ENCODE measurements at regions not wholly inside any gene's neighbourhood (a gene's known extent, or its start where the extent isn't known, plus 50 kb on each side); places are given as distances from the start of the nearest gene placed in this dataset.

DNA sequence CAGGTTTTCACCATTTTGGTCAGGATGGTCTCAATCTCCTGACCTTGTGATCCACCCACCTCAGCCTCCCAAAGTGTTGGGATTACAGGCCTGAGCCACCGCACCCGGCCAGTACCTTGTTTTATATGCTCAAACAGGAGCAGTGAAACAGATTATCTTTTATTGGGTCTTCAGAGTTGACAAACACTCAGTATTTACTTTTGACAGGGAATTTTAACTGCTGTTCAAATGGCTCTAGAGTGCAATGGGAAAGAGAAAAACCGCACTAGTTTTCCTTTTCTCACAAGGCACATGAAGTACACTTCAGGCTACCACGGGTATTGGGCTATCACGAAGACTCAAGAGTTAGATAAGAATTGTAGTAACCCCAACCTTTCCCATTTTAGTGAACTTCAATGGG, 471.9 kb upstream of the DAB2 start:
- Histone ChIP-seq H3K36me3 (no peaks in the 10 kb centered on the region), H3K4me3 (no peak overlapping the region), H3K27me3 (no peaks in the 10 kb centered on the region), H3K27ac (no peak overlapping the region), H3K4me1 (no peaks in the 10 kb centered on the region), H3K9me3 (no peaks in the 10 kb centered on the region)
- WGBS, 2 donors (ENCODE audit: low coverage in 1 of 2) = 60 to 63% methylated on average over 3 to 5 of the region's 5 CpGs
- in situ Hi-C loops (cut with MboI; ENCODE audit: low pct_ligation_motif_present in 1 of 4, low pct_unique_long_range_greater_than_20kb in 1 of 4, low sequenced_read_pairs in 3 of 4) = no loop called here
- intact Hi-C loops (cut with DNase I; ENCODE audit: low total_unique reads) = no loop called here
- TF ChIP-seq POLR2AphosphoS5 (IDR thresholded peaks at IDR 0.05) (no peak), POLR2A (IDR thresholded peaks at IDR 0.05) (no peak), EP300 (IDR thresholded peaks at IDR 0.05; ENCODE audit: low read depth) (no peak)
- TF ChIP-seq, protein P1, sequence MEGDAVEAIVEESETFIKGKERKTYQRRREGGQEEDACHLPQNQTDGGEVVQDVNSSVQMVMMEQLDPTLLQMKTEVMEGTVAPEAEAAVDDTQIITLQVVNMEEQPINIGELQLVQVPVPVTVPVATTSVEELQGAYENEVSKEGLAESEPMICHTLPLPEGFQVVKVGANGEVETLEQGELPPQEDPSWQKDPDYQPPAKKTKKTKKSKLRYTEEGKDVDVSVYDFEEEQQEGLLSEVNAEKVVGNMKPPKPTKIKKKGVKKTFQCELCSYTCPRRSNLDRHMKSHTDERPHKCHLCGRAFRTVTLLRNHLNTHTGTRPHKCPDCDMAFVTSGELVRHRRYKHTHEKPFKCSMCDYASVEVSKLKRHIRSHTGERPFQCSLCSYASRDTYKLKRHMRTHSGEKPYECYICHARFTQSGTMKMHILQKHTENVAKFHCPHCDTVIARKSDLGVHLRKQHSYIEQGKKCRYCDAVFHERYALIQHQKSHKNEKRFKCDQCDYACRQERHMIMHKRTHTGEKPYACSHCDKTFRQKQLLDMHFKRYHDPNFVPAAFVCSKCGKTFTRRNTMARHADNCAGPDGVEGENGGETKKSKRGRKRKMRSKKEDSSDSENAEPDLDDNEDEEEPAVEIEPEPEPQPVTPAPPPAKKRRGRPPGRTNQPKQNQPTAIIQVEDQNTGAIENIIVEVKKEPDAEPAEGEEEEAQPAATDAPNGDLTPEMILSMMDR (IDR thresholded peaks at IDR 0.05) = no peak
- DNase-seq = no peak

DNA sequence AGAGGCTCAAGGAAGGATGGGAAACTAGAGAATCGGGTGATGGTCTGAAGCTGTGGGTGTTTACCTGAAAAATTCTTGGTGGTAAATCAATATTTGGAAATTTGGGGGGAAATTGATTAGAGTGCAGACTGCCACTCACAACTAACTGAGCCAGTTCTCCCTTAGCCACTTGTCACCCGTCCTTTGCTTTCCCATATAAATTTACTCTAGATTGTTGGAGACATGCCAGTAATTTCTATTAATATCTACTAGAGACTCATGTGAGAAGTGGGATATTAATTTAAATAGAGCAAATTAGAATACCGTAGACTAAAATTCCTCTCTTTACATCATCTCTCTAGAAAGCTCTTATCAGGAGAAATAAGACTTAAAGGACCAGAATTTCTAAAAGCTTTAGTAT, 471.3 kb upstream of the DAB2 start:
- Histone ChIP-seq H3K4me3 (no peak overlapping the region), H3K27ac (no peak overlapping the region), H3K36me3 (no peaks in the 10 kb centered on the region), H3K27me3 (no peaks in the 10 kb centered on the region), H3K4me1 (no peaks in the 10 kb centered on the region), H3K9me3 (no peaks in the 10 kb centered on the region)
- intact Hi-C loops (cut with DNase I; ENCODE audit: low total_unique reads) (no loop called here), in situ Hi-C loops (cut with MboI; ENCODE audit: low pct_ligation_motif_present in 1 of 4, low pct_unique_long_range_greater_than_20kb in 1 of 4, low sequenced_read_pairs in 3 of 4) (no loop called here)
- TF ChIP-seq, protein P1 (IDR thresholded peaks at IDR 0.05) = no peak
- TF ChIP-seq EP300 (IDR thresholded peaks at IDR 0.05; ENCODE audit: low read depth) (no peak), POLR2AphosphoS5 (IDR thresholded peaks at IDR 0.05) (no peak), POLR2A (IDR thresholded peaks at IDR 0.05) (no peak)
- DNase-seq = no peak
- WGBS, 2 donors (ENCODE audit: low coverage in 1 of 2) = 89 to 90% methylated on average over 2 to 3 of the region's 3 CpGs

DNA sequence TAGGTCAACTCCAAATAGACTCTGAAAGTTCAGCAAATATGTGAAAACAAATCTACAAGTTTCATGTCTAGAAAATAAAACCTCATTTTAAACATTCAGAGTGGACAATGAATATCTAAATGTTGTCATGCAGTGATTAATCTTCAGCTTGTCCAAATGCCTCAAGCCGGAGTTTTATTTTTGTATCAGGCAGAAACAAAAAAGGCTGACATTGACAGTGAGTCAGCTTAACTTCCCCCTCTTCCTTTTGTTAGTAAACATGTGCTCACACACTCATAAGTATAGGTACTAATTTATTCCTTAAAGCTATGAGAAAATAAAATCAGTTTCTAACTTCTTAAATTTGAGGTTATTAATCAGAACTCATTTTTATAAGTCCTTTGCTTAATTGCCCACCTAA, 467.9 kb upstream of the DAB2 start:
- intact Hi-C loops (cut with DNase I; ENCODE audit: low total_unique reads) = no loop called here
- 64 to 73% methylated on average over 1 of the region's 1 CpG for WGBS, 2 donors (ENCODE audit: low coverage in 1 of 2)
- H3K4me1 ChIP-seq = no peaks in the 10 kb centered on the region
- in situ Hi-C loops (cut with MboI; ENCODE audit: low pct_ligation_motif_present in 1 of 4, low pct_unique_long_range_greater_than_20kb in 1 of 4, low sequenced_read_pairs in 3 of 4) = no loop called here
- H3K9me3 ChIP-seq = no peaks in the 10 kb centered on the region
- TF ChIP-seq EP300 (IDR thresholded peaks at IDR 0.05; ENCODE audit: low read depth) (no peak), POLR2AphosphoS5 (IDR thresholded peaks at IDR 0.05) (no peak), POLR2A (IDR thresholded peaks at IDR 0.05) (no peak)
- TF ChIP-seq, protein P1 (IDR thresholded peaks at IDR 0.05) = no peak
- H3K4me3 ChIP-seq = no peak overlapping the region
- no peaks in the 10 kb centered on the region for H3K27me3 ChIP-seq
- no peak for DNase-seq
- no peak overlapping the region for H3K27ac ChIP-seq
- H3K36me3 ChIP-seq = no peaks in the 10 kb centered on the region

DNA sequence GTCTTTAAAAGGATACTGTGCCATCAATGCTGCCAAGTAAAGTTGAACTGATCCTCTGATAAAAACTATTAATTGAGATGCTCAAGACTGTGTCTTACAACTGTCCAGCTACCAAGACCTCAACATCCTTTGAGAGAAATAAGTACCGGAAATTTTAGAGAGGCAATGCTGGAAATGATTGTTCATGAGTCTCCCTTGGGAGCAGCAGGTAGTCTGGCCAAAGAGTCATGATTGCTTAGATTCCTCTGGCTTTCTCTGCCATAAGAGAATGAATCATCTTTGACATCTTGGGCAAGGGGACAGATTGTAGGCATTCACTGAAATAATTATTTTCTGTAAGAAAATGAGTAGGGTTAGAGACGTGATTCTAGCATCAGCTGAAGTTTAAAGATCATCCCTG, 466.6 kb upstream of the DAB2 start:
- in situ Hi-C loops (cut with MboI; ENCODE audit: low pct_ligation_motif_present in 1 of 4, low pct_unique_long_range_greater_than_20kb in 1 of 4, low sequenced_read_pairs in 3 of 4) = no loop called here
- Histone ChIP-seq H3K4me1 (no peaks in the 10 kb centered on the region), H3K4me3 (no peak overlapping the region), H3K27me3 (no peaks in the 10 kb centered on the region), H3K27ac (no peak overlapping the region), H3K9me3 (no peaks in the 10 kb centered on the region), H3K36me3 (no peaks in the 10 kb centered on the region)
- no peak for DNase-seq
- 50 to 66% methylated on average over 1 to 2 of the region's 2 CpGs for WGBS, 2 donors (ENCODE audit: low coverage in 1 of 2)
- intact Hi-C loops (cut with DNase I; ENCODE audit: low total_unique reads) = no loop called here
- TF ChIP-seq POLR2AphosphoS5 (IDR thresholded peaks at IDR 0.05) = no peak
- TF ChIP-seq, protein P1 (IDR thresholded peaks at IDR 0.05) = no peak
- no peak for TF ChIP-seq EP300 (IDR thresholded peaks at IDR 0.05; ENCODE audit: low read depth)
- TF ChIP-seq POLR2A (IDR thresholded peaks at IDR 0.05) = no peak

Data from transverse colon (tissue), 4 donors.